NT2/D1 (cell line): ENCODE measurements at regions not wholly inside any gene's neighbourhood (a gene's known extent, or its start where the extent isn't known, plus 50 kb on each side); places are given as distances from the start of the nearest gene placed in this dataset.

ENCODE experiments used
- DNase-seq: peaks from one replicate; pipeline ENCODE4 v3.0.0-alpha.2; 2011; ENCODE audit warnings: low read depth, low spot score
- H3K27me3 ChIP-seq: 2 replicates; pipeline ENCODE4 v1.6.0; 2011; ENCODE audit warnings: mild to moderate bottlenecking; ENCODE audit not compliant: insufficient read length, insufficient read depth
- H3K36me3 ChIP-seq: 2 replicates; pipeline ENCODE4 v1.6.1; 2011; ENCODE audit warnings: mild to moderate bottlenecking, low read length, mixed read lengths; ENCODE audit not compliant: insufficient read depth, insufficient read length
- H3K4me1 ChIP-seq: 2 replicates; pipeline ENCODE4 v1.5.1; 2011; ENCODE audit not compliant: insufficient read depth, insufficient read length
- H3K4me3 ChIP-seq: 2 replicates; pipeline ENCODE4 v1.5.1; 2011; ENCODE audit warnings: low read depth; ENCODE audit not compliant: insufficient read length
- H3K9ac ChIP-seq: 2 replicates; pipeline ENCODE4 v1.6.0; 2011; ENCODE audit warnings: low read depth; ENCODE audit not compliant: insufficient read length
- H3K9me3 ChIP-seq: 2 replicates; pipeline ENCODE4 v1.5.1; 2011; ENCODE audit warnings: mild to moderate bottlenecking, low read length; ENCODE audit not compliant: insufficient read depth
- SUZ12 ChIP-seq: IDR thresholded peaks from 2 replicates; pipeline ENCODE4 v1.6.1; 2011; ENCODE audit not compliant: insufficient read length, insufficient read depth; ENCODE audit errors: extremely low read depth
- YY1 ChIP-seq: IDR thresholded peaks from 2 replicates; pipeline ENCODE4 v1.6.1; 2011; ENCODE audit not compliant: insufficient read length, insufficient read depth
- ZNF274 ChIP-seq: IDR thresholded peaks from 2 replicates; pipeline ENCODE4 v1.6.1; 2011; ENCODE audit warnings: mild to moderate bottlenecking, low read depth, low read length

DNA sequence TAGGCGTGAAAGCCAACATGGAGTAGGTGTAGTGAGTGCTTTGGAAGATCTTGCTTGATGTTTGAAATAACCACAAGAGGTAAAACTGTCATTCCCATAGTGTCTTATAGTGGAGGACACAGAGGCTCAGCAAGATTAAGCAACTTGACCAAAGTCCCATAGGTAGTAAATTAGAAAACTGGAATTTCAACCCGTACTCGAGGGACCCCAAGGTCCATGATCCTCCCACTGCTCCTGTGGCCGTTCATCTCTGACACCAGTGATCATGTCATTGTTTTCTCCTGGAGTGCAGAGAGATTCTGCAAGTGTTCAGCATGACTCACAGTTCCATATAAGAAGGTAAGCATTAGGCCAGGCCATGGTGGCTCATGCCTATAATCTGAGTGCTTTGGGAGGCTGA is 126.9 kb downstream of the FGF9 start:
- Histone ChIP-seq H3K27me3 (no peaks in the 10 kb centered on the region), H3K9ac (no peak overlapping the region), H3K36me3 (no peaks in the 10 kb centered on the region), H3K9me3 (no peaks in the 10 kb centered on the region), H3K4me1 (no peaks in the 10 kb centered on the region), H3K4me3 (no peak overlapping the region)
- no peak for DNase-seq
- TF ChIP-seq ZNF274, result no peak
- TF ChIP-seq SUZ12, result no peak
- no peak for TF ChIP-seq YY1

GRCh38 chr13:21798181-21798580 is 127.3 kb downstream of the FGF9 start:
- no peaks in the 10 kb centered on the region for H3K4me1 ChIP-seq

GRCh38 chr13:21799671-21800070 is 128.8 kb downstream of the FGF9 start:
- Histone ChIP-seq H3K36me3 (no peaks in the 10 kb centered on the region), H3K4me1 (no peaks in the 10 kb centered on the region), H3K27me3 (no peaks in the 10 kb centered on the region), H3K9me3 (no peaks in the 10 kb centered on the region), H3K9ac (no peak overlapping the region), H3K4me3 (no peak overlapping the region)
- DNase-seq, result no peak
- TF ChIP-seq ZNF274 (no peak), SUZ12 (no peak), YY1 (no peak)

More at GRCh38 chr13:21798181-21798580, 127.3 kb downstream of the FGF9 start:
- Histone ChIP-seq H3K9ac (no peak overlapping the region), H3K9me3 (no peaks in the 10 kb centered on the region), H3K36me3 (no peaks in the 10 kb centered on the region), H3K27me3 (no peaks in the 10 kb centered on the region), H3K4me3 (no peak overlapping the region)
- TF ChIP-seq YY1 (no peak), ZNF274 (no peak), SUZ12 (no peak)
- DNase-seq, result no peak

DNA sequence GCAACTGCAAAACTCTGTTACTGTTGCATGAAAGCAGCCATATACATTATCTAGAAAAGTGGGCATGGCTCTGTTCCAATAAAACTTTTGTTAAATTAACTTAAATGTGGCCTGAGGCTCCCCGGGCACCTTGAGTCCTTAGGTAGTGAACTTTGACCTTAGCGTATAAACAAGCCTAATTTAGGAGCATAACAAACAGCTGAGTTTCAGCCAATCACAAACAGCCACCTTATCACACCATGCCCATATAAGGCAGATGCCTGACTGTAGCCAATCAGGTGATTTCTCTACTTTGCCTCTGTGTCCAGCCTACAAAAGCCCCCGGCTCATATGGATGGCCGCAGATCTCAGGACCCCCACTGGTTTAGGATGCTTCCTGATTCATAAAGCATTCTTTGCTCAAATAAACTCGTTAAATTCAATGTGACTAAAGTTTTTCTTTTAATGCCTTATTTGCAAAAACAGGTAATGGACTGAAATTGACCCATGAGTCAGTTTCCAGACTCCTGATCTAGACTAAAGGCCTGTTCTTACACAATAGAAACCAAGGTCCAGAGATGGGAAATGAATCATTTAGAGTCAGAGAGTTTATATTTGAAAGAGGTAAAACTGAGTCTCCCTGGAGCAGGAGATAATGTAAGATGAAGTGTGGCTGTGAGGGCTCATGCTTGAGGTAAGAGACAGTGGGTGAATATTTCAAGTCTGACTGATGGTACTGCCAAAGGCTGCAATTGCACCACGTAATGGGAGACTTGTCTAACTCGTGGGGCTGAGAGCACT is 130.2 kb downstream of the FGF9 start:
- Histone ChIP-seq H3K9me3 (no peaks in the 10 kb centered on the region), H3K27me3 (no peaks in the 10 kb centered on the region), H3K4me3 (no peak overlapping the region), H3K9ac (no peak overlapping the region), H3K4me1 (no peaks in the 10 kb centered on the region), H3K36me3 (no peaks in the 10 kb centered on the region)
- no peak for DNase-seq
- TF ChIP-seq ZNF274 (no peak), YY1 (no peak), SUZ12 (no peak)

DNA sequence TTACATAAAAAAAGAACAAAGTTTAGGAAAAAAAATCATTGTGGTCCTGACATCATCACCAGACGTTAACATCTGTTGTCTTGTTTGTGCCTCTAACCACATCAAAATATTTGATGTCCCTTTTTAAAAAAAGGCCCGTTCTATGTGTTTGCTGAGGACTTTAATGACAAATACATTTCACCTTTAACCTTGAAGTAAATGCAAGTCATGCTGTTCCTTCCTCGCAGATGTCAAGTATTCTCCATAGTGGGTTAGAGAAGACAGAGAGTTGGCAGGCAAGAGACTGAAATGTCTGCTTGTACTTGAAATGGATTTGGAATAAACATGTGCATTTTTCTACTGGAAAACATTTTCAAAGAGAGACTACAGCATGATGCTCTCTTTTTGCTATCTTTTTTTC is 134.9 kb downstream of the FGF9 start:
- Histone ChIP-seq H3K27me3 (no peaks in the 10 kb centered on the region), H3K9me3 (no peaks in the 10 kb centered on the region), H3K9ac (no peak overlapping the region), H3K36me3 (no peaks in the 10 kb centered on the region), H3K4me1 (no peaks in the 10 kb centered on the region), H3K4me3 (no peak overlapping the region)
- DNase-seq, result no peak
- TF ChIP-seq YY1, result no peak
- TF ChIP-seq SUZ12, result no peak
- TF ChIP-seq ZNF274, result no peak

GRCh38 chr13:21812192-21812626 is 141.3 kb downstream of the FGF9 start:
- no peaks in the 10 kb centered on the region for H3K27me3 ChIP-seq
- H3K4me1 ChIP-seq, result peaks cover 4% of the 10 kb centered on the region
- peaks cover under 1% of the 10 kb centered on the region; the same call in 1 of the 2 replicates for H3K9me3 ChIP-seq
- H3K9ac ChIP-seq, result no peak overlapping the region
- no peak overlapping the region for H3K4me3 ChIP-seq
- no peak for DNase-seq
- H3K36me3 ChIP-seq, result no peaks in the 10 kb centered on the region
- TF ChIP-seq SUZ12 (no peak), YY1 (no peak), ZNF274 (no peak)

GRCh38 chr13:21813110-21813509 is 142.2 kb downstream of the FGF9 start:
- H3K36me3 ChIP-seq, result no peaks in the 10 kb centered on the region

More at GRCh38 chr13:21813110-21813509, 142.2 kb downstream of the FGF9 start:
- Histone ChIP-seq H3K4me3 (no peak overlapping the region), H3K9ac (no peak overlapping the region), H3K4me1 (peaks cover 4% of the 10 kb centered on the region), H3K9me3 (peaks cover 9% of the 10 kb centered on the region; the same call in 1 of the 2 replicates), H3K27me3 (no peaks in the 10 kb centered on the region)
- DNase-seq, result no peak
- TF ChIP-seq SUZ12 (no peak), ZNF274 (no peak), YY1 (no peak)
